Right atrium auricular region (tissue), 2 donors: ENCODE measurements at regions not wholly inside any gene's neighbourhood (a gene's known extent, or its start where the extent isn't known, plus 50 kb on each side); places are given as distances from the start of the nearest gene placed in this dataset.

Experiments used
- DNase-seq: peaks from one replicate; pipeline ENCODE4 v3.0.0-alpha.2; 2019; ENCODE audit warnings: low spot score
- H3K27ac ChIP-seq, 2 donors: fragments of 200-600 bp; sonication (generic); 1 replicate in 1 of 2; 2 replicates in 1 of 2; pipeline ENCODE4 v1.5.1; 2016 to 2019
- H3K27me3 ChIP-seq, 2 donors: fragments of 200-600 bp; sonication (generic); one replicate each; pipeline versions ENCODE4 v1.5.1 to v1.6.0; 2017 to 2019
- H3K36me3 ChIP-seq: fragments of 200-600 bp; sonication (generic); one replicate; pipeline ENCODE4 v1.5.1; 2016
- H3K4me1 ChIP-seq, 2 donors: fragments of 200-600 bp; sonication (generic); one replicate each; pipeline versions ENCODE4 v1.5.1 to v1.6.0; 2017 to 2019
- H3K4me3 ChIP-seq, 2 donors: fragments of 200-600 bp; sonication (generic); 1 replicate in 1 of 2; 2 replicates in 1 of 2; pipeline ENCODE4 v1.5.1; 2017 to 2019; ENCODE audit warnings: mild to moderate bottlenecking in 1 of 2, moderate library complexity in 1 of 2
- H3K9me3 ChIP-seq, 2 donors: fragments of 200-600 bp; sonication (generic); one replicate each; pipeline ENCODE4 v1.5.1; 2019
- CTCF ChIP-seq, 2 donors: fragments of 200-600 bp; sonication (generic); IDR thresholded peaks; one replicate each; pipeline ENCODE4 v1.5.1; 2019; ENCODE audit warnings: antibody characterized with exemption in 2 of 2

- no peak for DNase-seq
- Histone ChIP-seq H3K4me1 (peaks cover 0 to 34% of the 10 kb centered on the region in 2 donors), H3K36me3 (no peaks in the 10 kb centered on the region), H3K4me3 (peak overlapping the region in 1 of 2 donors; percentile 34), H3K27me3 (no peaks in the 10 kb centered on the region), H3K27ac (peak overlapping the region; percentile 82 to 85), H3K9me3 (no peaks in the 10 kb centered on the region)
- no peak for TF ChIP-seq CTCF (IDR thresholded peaks at IDR 0.05)
Observed at GRCh38 chr4:183807420-183808096, 97.5 kb upstream of the STOX2 start.

- H3K27me3 ChIP-seq: no peaks in the 10 kb centered on the region
- H3K4me1 ChIP-seq: peaks cover 0 to 34% of the 10 kb centered on the region in 2 donors
- DNase-seq: no peak
- peak overlapping the region; percentile 82 to 85 for H3K27ac ChIP-seq
- TF ChIP-seq CTCF (IDR thresholded peaks at IDR 0.05): peak in 1 of 2 donors; percentile 16
- H3K9me3 ChIP-seq: no peaks in the 10 kb centered on the region
- peak overlapping the region in 1 of 2 donors; percentile 34 for H3K4me3 ChIP-seq
- H3K36me3 ChIP-seq: no peaks in the 10 kb centered on the region
Observed at GRCh38 chr4:183808097-183808456, 97.0 kb upstream of the STOX2 start.

DNA sequence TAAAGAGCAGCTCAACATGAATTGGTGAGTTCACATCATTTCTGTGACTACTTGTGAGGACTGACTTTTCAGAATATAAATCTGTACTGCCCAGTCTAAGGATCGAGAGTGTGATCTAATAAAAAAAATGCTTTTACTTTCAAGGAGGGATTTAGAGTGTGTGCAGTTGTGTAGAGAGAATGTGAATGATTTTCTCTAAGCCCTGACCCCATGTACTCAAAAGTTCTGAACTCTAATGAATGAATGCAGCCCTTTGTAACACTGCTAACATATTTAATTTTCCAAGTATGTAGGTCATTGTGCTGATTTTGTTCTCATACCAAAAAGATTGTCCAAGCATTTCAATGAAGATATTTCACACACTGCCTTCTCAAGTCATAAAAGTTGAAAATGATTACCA lies 92.5 kb upstream of the STOX2 start:
- Histone ChIP-seq H3K27ac (no peak overlapping the region), H3K9me3 (no peaks in the 10 kb centered on the region), H3K4me3 (no peak overlapping the region), H3K27me3 (no peaks in the 10 kb centered on the region), H3K4me1 (peaks cover 0 to 14% of the 10 kb centered on the region in 2 donors), H3K36me3 (no peaks in the 10 kb centered on the region)
- no peak for TF ChIP-seq CTCF (IDR thresholded peaks at IDR 0.05)
- DNase-seq: no peak

DNA sequence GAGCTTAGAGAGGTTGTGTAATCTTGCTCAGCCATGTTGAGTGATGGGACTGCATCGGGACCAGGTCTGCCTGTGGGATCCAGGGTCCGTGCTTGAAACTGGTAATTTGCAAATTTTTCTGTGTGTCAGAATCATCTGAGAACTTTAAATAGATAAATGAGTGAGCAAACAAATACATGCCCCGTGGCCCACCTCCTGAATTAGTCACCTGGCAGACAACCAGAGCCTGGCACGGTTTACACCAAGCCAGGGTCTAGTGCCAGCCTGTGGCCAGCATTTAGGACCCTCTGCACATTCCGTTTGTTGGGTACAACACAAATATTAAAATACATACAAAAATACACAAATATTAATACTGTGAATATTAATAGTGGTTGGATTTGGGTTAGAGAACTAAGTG lies 90.6 kb upstream of the STOX2 start:
- Histone ChIP-seq H3K9me3 (no peaks in the 10 kb centered on the region), H3K4me1 (no peaks in the 10 kb centered on the region), H3K4me3 (no peak overlapping the region), H3K36me3 (no peaks in the 10 kb centered on the region), H3K27ac (no peak overlapping the region), H3K27me3 (no peaks in the 10 kb centered on the region)
- no peak for TF ChIP-seq CTCF (IDR thresholded peaks at IDR 0.05)
- DNase-seq: no peak

GRCh38 chr4:183816077-183816476 lies 89.0 kb upstream of the STOX2 start:
- DNase-seq: no peak
- H3K9me3 ChIP-seq: no peaks in the 10 kb centered on the region
- no peak for TF ChIP-seq CTCF (IDR thresholded peaks at IDR 0.05)
- no peaks in the 10 kb centered on the region for H3K27me3 ChIP-seq
- no peaks in the 10 kb centered on the region for H3K4me1 ChIP-seq
- H3K4me3 ChIP-seq: no peak overlapping the region
- no peaks in the 10 kb centered on the region for H3K36me3 ChIP-seq
- no peak overlapping the region for H3K27ac ChIP-seq
